ENCODE measurements at regions not wholly inside any gene's neighbourhood (a gene's known extent, or its start where the extent isn't known, plus 50 kb on each side); places are given as distances from the start of the nearest gene placed in this dataset.
"Not testable (repeated sequence)": the region's sequence is repeated elsewhere in the genome, so short reads cannot be mapped to it uniquely, and the experiment has no call there.

- Histone ChIP-seq H3K27ac (ENCODE audit: low read depth in 1 of 2, low read length in 2 of 2) (no peak overlapping the region), H3K9me3 (ENCODE audit: control insufficient read depth, low read length) (no peaks in the 10 kb centered on the region), H3K27me3 (ENCODE audit: control insufficient read depth in 1 of 2, insufficient read depth in 2 of 2, low read length in 1 of 2) (no peaks in the 10 kb centered on the region), H3K36me3 (ENCODE audit: control insufficient read depth in 1 of 2, insufficient read depth in 2 of 2, low read length in 1 of 2) (no peaks in the 10 kb centered on the region), H3K4me3 (ENCODE audit: low read length in 2 of 2) (no peak overlapping the region), H3K4me1 (ENCODE audit: control insufficient read depth in 1 of 2, insufficient read depth in 2 of 2, low read length in 2 of 2) (no peaks in the 10 kb centered on the region)
- intact Hi-C loops (cut with DNase I): no loop called here
- DNase-seq (no peak), ATAC-seq (ENCODE audit: low FRiP score) (no peak)
Observed at GRCh38 chr5:125685771-125686170, 737.4 kb upstream of the GRAMD2B start.

GRCh38 chr5:125691738-125692530 lies 731.3 kb upstream of the GRAMD2B start:
- H3K9me3 ChIP-seq (ENCODE audit: control insufficient read depth, low read length); DNase-seq; H3K4me3 ChIP-seq (ENCODE audit: low read length in 2 of 2); H3K36me3 ChIP-seq (ENCODE audit: control insufficient read depth in 1 of 2, insufficient read depth in 2 of 2, low read length in 1 of 2); H3K27me3 ChIP-seq (ENCODE audit: control insufficient read depth in 1 of 2, insufficient read depth in 2 of 2, low read length in 1 of 2); ATAC-seq (ENCODE audit: low FRiP score); intact Hi-C loops (cut with DNase I); H3K27ac ChIP-seq (ENCODE audit: low read depth in 1 of 2, low read length in 2 of 2); H3K4me1 ChIP-seq (ENCODE audit: control insufficient read depth in 1 of 2, insufficient read depth in 2 of 2, low read length in 2 of 2): not testable (repeated sequence)
- WGBS, 2 donors: 94% methylated on average over 7 of the region's 7 CpGs

- intact Hi-C loops (cut with DNase I): no loop called here
- Histone ChIP-seq H3K4me3 (ENCODE audit: low read length in 2 of 2) (no peak overlapping the region), H3K9me3 (ENCODE audit: control insufficient read depth, low read length) (no peaks in the 10 kb centered on the region), H3K27ac (ENCODE audit: low read depth in 1 of 2, low read length in 2 of 2) (no peak overlapping the region), H3K4me1 (ENCODE audit: control insufficient read depth in 1 of 2, insufficient read depth in 2 of 2, low read length in 2 of 2) (no peaks in the 10 kb centered on the region), H3K36me3 (ENCODE audit: control insufficient read depth in 1 of 2, insufficient read depth in 2 of 2, low read length in 1 of 2) (peaks cover 0 to 1% of the 10 kb centered on the region in 2 donors), H3K27me3 (ENCODE audit: control insufficient read depth in 1 of 2, insufficient read depth in 2 of 2, low read length in 1 of 2) (no peaks in the 10 kb centered on the region)
- DNase-seq (no peak), ATAC-seq (ENCODE audit: low FRiP score) (no peak)
- WGBS, 2 donors: 43 to 50% methylated on average over 4 of the region's 4 CpGs
Observed at GRCh38 chr5:125695996-125696655, 727.1 kb upstream of the GRAMD2B start.

GRCh38 chr5:125696762-125697161 lies 726.4 kb upstream of the GRAMD2B start:
- ATAC-seq (ENCODE audit: low FRiP score): peak; percentile 52
- intact Hi-C loops (cut with DNase I): no loop called here
- Histone ChIP-seq H3K36me3 (ENCODE audit: control insufficient read depth in 1 of 2, insufficient read depth in 2 of 2, low read length in 1 of 2) (peaks cover 0 to 1% of the 10 kb centered on the region in 2 donors), H3K27ac (ENCODE audit: low read depth in 1 of 2, low read length in 2 of 2) (no peak overlapping the region), H3K27me3 (ENCODE audit: control insufficient read depth in 1 of 2, insufficient read depth in 2 of 2, low read length in 1 of 2) (no peaks in the 10 kb centered on the region), H3K4me3 (ENCODE audit: low read length in 2 of 2) (no peak overlapping the region), H3K4me1 (ENCODE audit: control insufficient read depth in 1 of 2, insufficient read depth in 2 of 2, low read length in 2 of 2) (no peaks in the 10 kb centered on the region), H3K9me3 (ENCODE audit: control insufficient read depth, low read length) (no peaks in the 10 kb centered on the region)
- peak in 1 of 2 donors; percentile 34 for DNase-seq
- WGBS, 2 donors: 77 to 85% methylated on average over 2 of the region's 2 CpGs

GRCh38 chr5:125698420-125698819 lies 724.8 kb upstream of the GRAMD2B start:
- intact Hi-C loops (cut with DNase I): no loop called here
- Histone ChIP-seq H3K36me3 (ENCODE audit: control insufficient read depth in 1 of 2, insufficient read depth in 2 of 2, low read length in 1 of 2) (no peaks in the 10 kb centered on the region), H3K27me3 (ENCODE audit: control insufficient read depth in 1 of 2, insufficient read depth in 2 of 2, low read length in 1 of 2) (no peaks in the 10 kb centered on the region), H3K4me3 (ENCODE audit: low read length in 2 of 2) (no peak overlapping the region), H3K27ac (ENCODE audit: low read depth in 1 of 2, low read length in 2 of 2) (no peak overlapping the region), H3K4me1 (ENCODE audit: control insufficient read depth in 1 of 2, insufficient read depth in 2 of 2, low read length in 2 of 2) (no peaks in the 10 kb centered on the region), H3K9me3 (ENCODE audit: control insufficient read depth, low read length) (no peaks in the 10 kb centered on the region)
- ATAC-seq (ENCODE audit: low FRiP score): no peak
- no peak for DNase-seq
- WGBS, 2 donors: 13 to 30% methylated on average over 1 of the region's 1 CpG

- DNase-seq: no peak
- H3K36me3 ChIP-seq (ENCODE audit: control insufficient read depth in 1 of 2, insufficient read depth in 2 of 2, low read length in 1 of 2): no peaks in the 10 kb centered on the region
- no peak overlapping the region for H3K27ac ChIP-seq (ENCODE audit: low read depth in 1 of 2, low read length in 2 of 2)
- no peaks in the 10 kb centered on the region for H3K9me3 ChIP-seq (ENCODE audit: control insufficient read depth, low read length)
- intact Hi-C loops (cut with DNase I): no loop called here
- 18 to 20% methylated on average over 2 of the region's 2 CpGs for WGBS, 2 donors
- no peak for ATAC-seq (ENCODE audit: low FRiP score)
- H3K4me1 ChIP-seq (ENCODE audit: control insufficient read depth in 1 of 2, insufficient read depth in 2 of 2, low read length in 2 of 2): no peaks in the 10 kb centered on the region
- no peaks in the 10 kb centered on the region for H3K27me3 ChIP-seq (ENCODE audit: control insufficient read depth in 1 of 2, insufficient read depth in 2 of 2, low read length in 1 of 2)
- H3K4me3 ChIP-seq (ENCODE audit: low read length in 2 of 2): no peak overlapping the region
Observed at GRCh38 chr5:125699860-125700259, 723.3 kb upstream of the GRAMD2B start.

- 12 to 19% methylated on average over 8 of the region's 8 CpGs for WGBS, 2 donors
- no peaks in the 10 kb centered on the region for H3K4me1 ChIP-seq (ENCODE audit: control insufficient read depth in 1 of 2, insufficient read depth in 2 of 2, low read length in 2 of 2)
- no peak overlapping the region for H3K27ac ChIP-seq (ENCODE audit: low read depth in 1 of 2, low read length in 2 of 2)
- no peaks in the 10 kb centered on the region for H3K27me3 ChIP-seq (ENCODE audit: control insufficient read depth in 1 of 2, insufficient read depth in 2 of 2, low read length in 1 of 2)
- intact Hi-C loops (cut with DNase I): no loop called here
- DNase-seq: no peak
- no peak for ATAC-seq (ENCODE audit: low FRiP score)
- no peaks in the 10 kb centered on the region for H3K9me3 ChIP-seq (ENCODE audit: control insufficient read depth, low read length)
- H3K4me3 ChIP-seq (ENCODE audit: low read length in 2 of 2): no peak overlapping the region
- no peaks in the 10 kb centered on the region for H3K36me3 ChIP-seq (ENCODE audit: control insufficient read depth in 1 of 2, insufficient read depth in 2 of 2, low read length in 1 of 2)
Observed at GRCh38 chr5:125700380-125700861, 722.8 kb upstream of the GRAMD2B start.

GRCh38 chr5:125703616-125704015 lies 719.6 kb upstream of the GRAMD2B start:
- no peaks in the 10 kb centered on the region for H3K27me3 ChIP-seq (ENCODE audit: control insufficient read depth in 1 of 2, insufficient read depth in 2 of 2, low read length in 1 of 2)
- no peak for DNase-seq
- intact Hi-C loops (cut with DNase I): no loop called here
- no peaks in the 10 kb centered on the region for H3K4me1 ChIP-seq (ENCODE audit: control insufficient read depth in 1 of 2, insufficient read depth in 2 of 2, low read length in 2 of 2)
- no peaks in the 10 kb centered on the region for H3K9me3 ChIP-seq (ENCODE audit: control insufficient read depth, low read length)
- ATAC-seq (ENCODE audit: low FRiP score): no peak
- H3K4me3 ChIP-seq (ENCODE audit: low read length in 2 of 2): no peak overlapping the region
- H3K27ac ChIP-seq (ENCODE audit: low read depth in 1 of 2, low read length in 2 of 2): no peak overlapping the region
- no peaks in the 10 kb centered on the region for H3K36me3 ChIP-seq (ENCODE audit: control insufficient read depth in 1 of 2, insufficient read depth in 2 of 2, low read length in 1 of 2)

GRCh38 chr5:125704888-125705287 lies 718.3 kb upstream of the GRAMD2B start:
- H3K4me3 ChIP-seq (ENCODE audit: low read length in 2 of 2): no peak overlapping the region
- intact Hi-C loops (cut with DNase I): no loop called here
- no peaks in the 10 kb centered on the region for H3K36me3 ChIP-seq (ENCODE audit: control insufficient read depth in 1 of 2, insufficient read depth in 2 of 2, low read length in 1 of 2)
- ATAC-seq (ENCODE audit: low FRiP score) (no peak), DNase-seq (no peak)
- 0 to 18% methylated on average over 1 of the region's 1 CpG for WGBS, 2 donors
- no peaks in the 10 kb centered on the region for H3K9me3 ChIP-seq (ENCODE audit: control insufficient read depth, low read length)
- no peaks in the 10 kb centered on the region for H3K4me1 ChIP-seq (ENCODE audit: control insufficient read depth in 1 of 2, insufficient read depth in 2 of 2, low read length in 2 of 2)
- H3K27ac ChIP-seq (ENCODE audit: low read depth in 1 of 2, low read length in 2 of 2): no peak overlapping the region
- no peaks in the 10 kb centered on the region for H3K27me3 ChIP-seq (ENCODE audit: control insufficient read depth in 1 of 2, insufficient read depth in 2 of 2, low read length in 1 of 2)
